ENCODE measurements at regions not wholly inside any gene's neighbourhood (a gene's known extent, or its start where the extent isn't known, plus 50 kb on each side); places are given as distances from the start of the nearest gene placed in this dataset.

DNA sequence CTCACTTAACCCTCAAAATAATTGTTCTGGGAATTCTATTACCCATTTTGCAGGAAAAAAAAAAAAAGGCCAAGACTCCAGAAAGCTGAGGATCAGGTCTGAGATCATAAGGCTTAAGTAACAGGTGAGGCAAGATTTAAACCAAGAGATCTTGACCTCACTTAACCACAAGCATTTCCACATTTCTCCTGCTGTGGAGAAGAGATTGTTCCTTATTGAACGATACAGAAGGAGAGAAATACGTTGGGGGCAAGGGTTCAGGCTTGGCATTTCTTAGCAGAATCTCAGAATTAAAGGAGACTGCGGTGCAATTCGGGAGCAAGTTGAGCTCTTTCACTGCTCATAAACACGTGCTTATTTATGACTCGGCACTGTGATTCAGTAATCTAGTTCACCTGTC is 885.3 kb upstream of the TMEM132C start:
- TF ChIP-seq, protein P1, sequence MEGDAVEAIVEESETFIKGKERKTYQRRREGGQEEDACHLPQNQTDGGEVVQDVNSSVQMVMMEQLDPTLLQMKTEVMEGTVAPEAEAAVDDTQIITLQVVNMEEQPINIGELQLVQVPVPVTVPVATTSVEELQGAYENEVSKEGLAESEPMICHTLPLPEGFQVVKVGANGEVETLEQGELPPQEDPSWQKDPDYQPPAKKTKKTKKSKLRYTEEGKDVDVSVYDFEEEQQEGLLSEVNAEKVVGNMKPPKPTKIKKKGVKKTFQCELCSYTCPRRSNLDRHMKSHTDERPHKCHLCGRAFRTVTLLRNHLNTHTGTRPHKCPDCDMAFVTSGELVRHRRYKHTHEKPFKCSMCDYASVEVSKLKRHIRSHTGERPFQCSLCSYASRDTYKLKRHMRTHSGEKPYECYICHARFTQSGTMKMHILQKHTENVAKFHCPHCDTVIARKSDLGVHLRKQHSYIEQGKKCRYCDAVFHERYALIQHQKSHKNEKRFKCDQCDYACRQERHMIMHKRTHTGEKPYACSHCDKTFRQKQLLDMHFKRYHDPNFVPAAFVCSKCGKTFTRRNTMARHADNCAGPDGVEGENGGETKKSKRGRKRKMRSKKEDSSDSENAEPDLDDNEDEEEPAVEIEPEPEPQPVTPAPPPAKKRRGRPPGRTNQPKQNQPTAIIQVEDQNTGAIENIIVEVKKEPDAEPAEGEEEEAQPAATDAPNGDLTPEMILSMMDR (IDR thresholded peaks at IDR 0.05): no peak
- no peak for TF ChIP-seq POLR2A (IDR thresholded peaks at IDR 0.05)

All from adrenal gland (tissue), 5 donors.